Activated naive CD8-positive, alpha-beta T cell treated with anti-CD3 and anti-CD28 coated beads, Interleukin-2, amount 10 ng/mL, durations not matched to agents 7 days and 5 days (primary cell): ENCODE measurements at regions not wholly inside any gene's neighbourhood (a gene's known extent, or its start where the extent isn't known, plus 50 kb on each side); places are given as distances from the start of the nearest gene placed in this dataset.
"Not testable (repeated sequence)": the region's sequence is repeated elsewhere in the genome, so short reads cannot be mapped to it uniquely, and the experiment has no call there.

Experiments
- ATAC-seq: fragments of 150-1000 bp; cut with Tn5 transposase; one replicate; pipeline ENCODE4 v1.10.0; 2021; ENCODE audit warnings: low read depth, moderate library complexity
- POLR2A ChIA-PET: fragments of 350-600 bp; sonication (Branson Sonifier 250); formaldehyde crosslinking; loops from one replicate; lab custom pipeline; 2021; ENCODE audit warnings: antibody characterized with exemption; lab: Charles Lee
- DNase-seq: peaks from one replicate; pipeline ENCODE4 v3.0.0; 2021
- H3K27ac Mint-ChIP-seq: one replicate; pipeline ENCODE4 v1.8.0; 2022; ENCODE audit warnings: mild to moderate bottlenecking, mixed read lengths
- H3K27me3 Mint-ChIP-seq: one replicate; pipeline ENCODE4 v1.8.0; 2022; ENCODE audit warnings: mild to moderate bottlenecking, moderate library complexity, mixed read lengths
- H3K36me3 Mint-ChIP-seq: one replicate; pipeline ENCODE4 v1.8.0; 2021; ENCODE audit warnings: mild to moderate bottlenecking, mixed read lengths
- H3K4me1 Mint-ChIP-seq: one replicate; pipeline ENCODE4 v1.8.0; 2021; ENCODE audit warnings: mixed read lengths
- H3K4me3 Mint-ChIP-seq: one replicate; pipeline ENCODE4 v1.8.0; 2022; ENCODE audit warnings: mild to moderate bottlenecking, moderate library complexity, mixed read lengths
- H3K9me3 Mint-ChIP-seq: one replicate; pipeline ENCODE4 v1.8.0; 2021; ENCODE audit warnings: mixed read lengths

DNA sequence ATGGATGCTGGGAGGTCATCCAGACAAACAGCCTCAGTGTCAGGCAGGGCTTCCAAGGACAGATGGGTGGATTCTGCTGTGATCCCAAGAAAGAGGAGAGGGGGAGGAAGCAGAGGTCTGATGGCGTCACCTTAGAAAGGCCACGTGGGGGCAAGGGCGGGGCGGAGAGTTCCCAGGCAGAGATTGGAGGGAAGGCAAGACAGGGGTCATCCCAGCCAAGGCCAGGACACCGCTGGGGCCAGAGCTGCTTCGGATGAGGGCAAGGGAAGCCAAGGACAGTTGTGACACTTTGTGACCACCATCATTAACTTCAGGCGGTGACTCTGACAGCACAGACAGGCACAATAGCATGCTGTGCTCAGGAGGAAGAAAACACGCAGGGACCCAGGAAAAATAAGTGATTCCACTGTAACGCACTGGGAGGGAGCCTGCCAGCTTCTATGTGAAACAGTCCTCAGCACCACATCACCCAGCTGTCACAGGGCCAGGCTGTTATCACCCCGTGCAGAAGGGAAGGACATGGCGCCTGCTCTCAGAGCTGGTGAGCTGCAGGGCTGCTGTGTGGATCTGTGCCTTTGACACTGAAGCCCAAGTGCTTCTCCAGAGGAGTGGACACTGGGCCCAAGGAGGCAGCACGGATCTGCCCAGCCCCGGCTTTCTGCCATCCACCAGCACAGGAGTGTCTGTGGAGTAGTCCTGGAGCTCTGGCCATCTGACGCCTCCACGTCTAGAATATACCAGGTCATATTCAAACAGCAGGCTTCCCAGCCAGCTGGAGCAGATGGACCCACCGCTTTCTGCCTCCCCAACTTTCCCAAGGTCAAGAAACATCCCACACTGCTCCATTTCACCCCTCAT is 204.1 kb downstream of the NDUFA10 start:
- no peaks in the 10 kb centered on the region for H3K36me3 Mint-ChIP-seq
- DNase-seq = no peak
- ATAC-seq = no peak
- POLR2A ChIA-PET = no interaction called here
- no peak overlapping the region for H3K27ac Mint-ChIP-seq
- peaks cover 2% of the 10 kb centered on the region for H3K27me3 Mint-ChIP-seq
- no peak overlapping the region for H3K4me3 Mint-ChIP-seq
- H3K4me1 Mint-ChIP-seq = no peaks in the 10 kb centered on the region
- H3K9me3 Mint-ChIP-seq = no peaks in the 10 kb centered on the region

DNA sequence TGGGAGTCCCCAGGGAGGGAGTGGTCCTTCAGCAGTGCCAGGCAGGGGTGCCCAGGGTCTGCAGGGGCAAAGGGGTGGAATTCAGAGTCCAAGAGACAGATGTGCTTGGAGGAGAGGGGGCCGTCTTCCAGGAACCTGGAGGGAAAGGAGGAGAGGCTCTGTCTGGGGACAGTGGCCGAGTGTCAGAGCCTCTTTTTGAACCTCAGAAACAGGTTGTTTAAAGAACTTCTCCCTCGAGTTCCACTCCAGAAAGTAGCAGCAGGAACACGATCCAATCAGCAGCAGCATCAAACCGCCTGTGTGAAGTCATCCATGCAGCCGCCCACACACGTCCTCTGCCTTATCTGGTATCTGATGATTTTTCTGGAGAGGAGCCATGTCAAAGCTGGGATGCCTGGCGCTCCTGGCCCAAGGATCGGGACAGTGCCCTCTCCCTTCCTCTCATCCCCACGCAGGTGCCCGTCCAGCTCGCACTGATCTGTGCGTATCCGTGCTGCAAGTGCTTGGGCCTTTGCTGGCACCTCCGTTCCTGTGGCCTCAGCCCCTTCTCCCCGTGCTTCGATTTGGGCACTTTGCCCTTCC is 205.1 kb downstream of the NDUFA10 start:
- Mint-ChIP-seq H3K9me3 (no peaks in the 10 kb centered on the region), H3K4me3 (no peak overlapping the region), H3K36me3 (no peaks in the 10 kb centered on the region), H3K4me1 (no peaks in the 10 kb centered on the region), H3K27me3 (peaks cover 2% of the 10 kb centered on the region), H3K27ac (no peak overlapping the region)
- no peak for DNase-seq
- ATAC-seq = no peak
- POLR2A ChIA-PET = no interaction called here

DNA sequence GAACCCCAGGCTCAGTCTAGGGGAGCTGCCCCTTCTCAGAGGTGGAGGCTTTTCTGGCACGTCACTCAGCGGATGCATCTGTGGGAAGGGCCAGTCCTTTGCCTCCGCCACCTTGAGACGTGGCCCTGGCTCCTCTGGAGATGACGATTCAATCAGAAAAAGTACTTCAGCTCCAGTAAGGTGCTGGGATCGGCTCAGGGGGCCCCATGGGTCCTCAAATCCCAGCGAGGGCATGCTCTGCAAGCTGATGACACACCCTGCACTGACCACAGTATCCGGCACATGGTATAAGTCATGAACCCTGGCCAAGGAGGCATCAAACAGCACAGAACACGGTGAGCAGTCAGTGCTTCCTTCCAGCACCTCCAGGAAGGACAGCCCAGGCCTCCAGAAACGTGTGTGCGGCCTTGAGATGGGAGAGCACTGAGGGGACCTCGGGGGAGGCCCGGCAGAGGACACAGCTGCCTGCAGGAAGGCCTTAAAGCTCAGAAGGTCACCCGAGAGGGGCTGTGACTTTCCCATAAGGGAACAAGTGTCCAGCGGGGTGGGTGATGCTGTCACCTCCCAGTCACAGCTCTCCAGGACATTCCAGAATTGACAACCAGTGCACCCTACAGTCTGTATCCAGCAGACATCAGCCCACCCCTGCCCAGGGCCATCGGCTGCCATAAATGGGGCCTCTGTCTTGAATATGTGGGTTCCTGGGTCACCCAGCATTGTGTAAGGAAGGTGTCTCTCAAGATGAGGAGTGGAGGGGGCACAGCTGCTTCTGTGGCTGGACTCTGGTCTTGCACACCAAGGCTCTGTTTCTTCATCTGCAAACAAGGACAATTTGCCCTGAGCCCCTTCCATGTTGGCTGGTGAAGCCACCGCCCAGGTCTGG is 205.8 kb downstream of the NDUFA10 start:
- H3K4me3 Mint-ChIP-seq = no peak overlapping the region
- ATAC-seq = no peak

DNA sequence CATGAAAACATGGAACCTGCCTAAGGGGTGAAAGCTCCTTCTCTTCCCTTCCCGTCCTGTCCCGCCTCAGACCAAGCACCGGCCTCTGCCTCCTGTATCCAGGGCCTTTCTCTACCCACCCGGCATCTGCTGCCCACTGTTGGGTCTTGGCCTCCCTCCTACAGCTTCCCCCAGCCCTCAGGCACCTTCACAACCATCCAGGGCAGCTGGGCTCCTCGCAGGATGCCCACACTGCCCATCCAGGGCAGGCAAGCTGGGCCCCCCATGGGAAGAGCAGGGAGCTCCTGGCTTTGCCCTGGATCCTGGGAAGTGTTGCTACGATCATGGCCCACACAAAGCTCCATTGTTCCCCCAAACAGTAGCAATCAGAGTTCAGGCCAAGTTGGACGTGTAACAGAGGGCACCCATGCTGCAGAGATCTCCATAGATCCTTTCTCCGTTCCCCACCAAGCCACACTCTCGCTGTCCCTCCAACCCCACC is 206.6 kb downstream of the NDUFA10 start:
- Mint-ChIP-seq H3K4me3 (no peak overlapping the region), H3K4me1 (no peaks in the 10 kb centered on the region), H3K9me3 (no peaks in the 10 kb centered on the region), H3K36me3 (no peaks in the 10 kb centered on the region), H3K27ac (no peak overlapping the region), H3K27me3 (peaks cover 2% of the 10 kb centered on the region)
- DNase-seq (no peak), ATAC-seq (no peak)
- POLR2A ChIA-PET = no interaction called here

More for the DNA sequence above, 205.8 kb downstream of the NDUFA10 start:
- Mint-ChIP-seq H3K27ac (no peak overlapping the region), H3K4me1 (no peaks in the 10 kb centered on the region), H3K9me3 (no peaks in the 10 kb centered on the region), H3K27me3 (peaks cover 2% of the 10 kb centered on the region), H3K36me3 (no peaks in the 10 kb centered on the region)
- no peak for DNase-seq
- POLR2A ChIA-PET = no interaction called here

DNA sequence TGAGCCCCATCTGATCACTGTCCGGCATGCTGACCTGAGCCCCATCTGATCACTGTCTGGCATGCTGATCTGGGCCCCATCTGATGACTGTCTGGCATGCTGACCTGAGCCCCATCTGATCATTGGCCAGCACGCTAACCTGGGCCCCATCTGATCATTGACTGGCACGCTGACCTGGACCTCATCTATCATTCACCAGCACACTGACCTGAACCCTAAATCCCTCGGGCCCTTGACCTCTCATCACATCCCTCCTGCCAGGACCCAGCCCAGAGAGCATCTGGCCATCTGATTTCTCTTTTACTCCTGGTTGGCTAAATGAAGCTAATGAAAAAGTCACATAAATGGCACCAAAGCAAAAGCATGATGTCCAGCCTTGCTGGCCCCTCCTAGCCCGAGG is 207.1 kb downstream of the NDUFA10 start:
- no peak for ATAC-seq
- no peaks in the 10 kb centered on the region for H3K4me1 Mint-ChIP-seq
- POLR2A ChIA-PET = no interaction called here
- no peaks in the 10 kb centered on the region for H3K9me3 Mint-ChIP-seq
- no peaks in the 10 kb centered on the region for H3K36me3 Mint-ChIP-seq
- no peak overlapping the region for H3K4me3 Mint-ChIP-seq
- H3K27me3 Mint-ChIP-seq = peaks cover 2% of the 10 kb centered on the region
- no peak overlapping the region for H3K27ac Mint-ChIP-seq
- no peak for DNase-seq

DNA sequence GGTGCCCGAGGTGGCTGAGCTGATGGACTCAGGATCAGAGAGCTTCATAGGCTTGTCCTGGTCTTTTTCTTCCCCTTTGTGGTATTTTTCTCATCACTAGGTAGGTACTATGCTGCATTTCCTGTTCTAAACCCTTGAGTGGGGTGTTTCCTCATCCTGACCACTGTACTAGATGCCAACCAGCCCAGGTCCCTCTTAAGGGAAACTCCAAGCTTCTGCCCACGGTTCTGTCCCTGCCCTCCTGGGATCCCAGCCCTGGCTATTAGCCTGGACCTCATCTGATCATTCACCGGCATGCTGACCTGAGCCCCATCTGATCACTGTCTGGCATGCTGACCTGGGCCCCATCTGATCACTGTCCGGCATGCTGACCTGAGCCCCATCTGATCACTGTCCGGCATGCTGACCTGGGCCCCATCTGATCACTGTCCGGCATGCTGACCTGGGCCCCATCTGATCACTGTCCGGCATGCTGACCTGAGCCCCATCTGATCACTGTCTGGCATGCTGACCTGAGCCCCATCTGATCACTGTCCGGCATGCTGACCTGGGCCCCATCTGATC is 207.6 kb downstream of the NDUFA10 start:
- H3K27me3 Mint-ChIP-seq, H3K4me3 Mint-ChIP-seq, ATAC-seq, H3K36me3 Mint-ChIP-seq, H3K9me3 Mint-ChIP-seq, H3K4me1 Mint-ChIP-seq, POLR2A ChIA-PET, DNase-seq, H3K27ac Mint-ChIP-seq: not testable (repeated sequence)

DNA sequence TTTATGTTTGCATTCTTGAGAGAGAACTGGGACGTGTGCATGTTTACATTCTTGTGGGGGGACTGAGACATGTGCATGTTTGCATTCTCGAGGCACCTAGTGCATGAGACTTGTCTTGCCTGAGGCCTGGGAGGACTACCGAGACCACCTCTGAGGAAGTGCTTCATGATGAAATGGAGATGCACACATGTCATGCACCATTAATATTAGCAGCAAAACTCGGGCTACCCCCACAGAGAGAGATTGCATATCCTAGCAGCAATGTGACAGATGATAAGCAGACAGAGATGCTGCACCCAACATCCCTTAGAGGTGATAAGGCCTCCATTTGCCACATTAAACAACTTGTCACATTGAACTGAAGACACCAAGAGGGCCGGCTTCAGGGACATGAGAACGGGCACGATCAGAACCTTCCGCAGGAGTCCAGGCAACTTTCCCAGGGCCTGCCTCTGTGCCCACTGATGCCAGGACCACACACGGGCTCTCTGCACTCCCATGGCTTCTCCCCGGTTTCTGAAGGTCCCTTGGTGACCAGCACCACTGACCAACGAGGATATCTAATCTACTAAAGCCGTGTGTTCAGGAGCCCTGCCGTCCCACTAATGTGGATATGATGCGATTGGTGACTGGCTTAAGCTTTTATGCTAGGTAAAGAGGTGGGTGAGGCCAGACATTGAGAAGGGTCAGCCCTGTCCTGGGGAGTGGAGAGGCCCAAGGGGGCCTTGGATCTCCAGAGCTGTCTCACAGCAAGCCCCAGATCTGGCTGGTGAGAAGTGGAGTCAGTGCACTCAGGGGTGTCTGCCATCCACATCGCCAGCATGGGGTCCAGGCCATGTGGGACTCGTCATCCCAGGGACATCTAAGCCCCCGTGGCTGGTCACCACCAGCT is 208.3 kb downstream of the NDUFA10 start:
- Mint-ChIP-seq H3K36me3 (no peaks in the 10 kb centered on the region), H3K27me3 (peaks cover 2% of the 10 kb centered on the region), H3K9me3 (no peaks in the 10 kb centered on the region), H3K27ac (no peak overlapping the region), H3K4me1 (no peaks in the 10 kb centered on the region), H3K4me3 (no peak overlapping the region)
- POLR2A ChIA-PET = no interaction called here
- no peak for DNase-seq
- ATAC-seq = no peak

DNA sequence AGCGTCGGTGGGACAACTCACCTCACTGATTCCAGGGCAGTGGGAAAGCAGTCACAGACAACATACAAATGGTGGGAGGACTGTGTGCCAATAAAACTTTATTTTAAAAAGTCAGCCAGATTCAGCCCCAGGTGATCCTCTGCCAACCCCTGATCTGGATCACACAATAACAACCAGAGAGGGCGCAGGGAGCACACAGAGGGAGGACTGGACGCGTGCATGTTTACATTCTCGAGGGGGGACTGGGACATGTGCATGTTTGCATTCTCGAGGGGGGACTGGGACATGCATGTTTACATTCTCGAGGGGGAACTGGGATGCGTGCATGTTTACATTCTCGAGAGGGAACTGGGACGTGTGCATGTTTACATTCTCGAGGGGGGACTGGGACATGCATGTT is 209.5 kb downstream of the NDUFA10 start:
- DNase-seq = no peak
- Mint-ChIP-seq H3K4me1 (no peaks in the 10 kb centered on the region), H3K27ac (no peak overlapping the region), H3K27me3 (peaks cover 1% of the 10 kb centered on the region), H3K36me3 (no peaks in the 10 kb centered on the region), H3K9me3 (no peaks in the 10 kb centered on the region), H3K4me3 (no peak overlapping the region)
- POLR2A ChIA-PET = no interaction called here
- ATAC-seq = no peak

DNA sequence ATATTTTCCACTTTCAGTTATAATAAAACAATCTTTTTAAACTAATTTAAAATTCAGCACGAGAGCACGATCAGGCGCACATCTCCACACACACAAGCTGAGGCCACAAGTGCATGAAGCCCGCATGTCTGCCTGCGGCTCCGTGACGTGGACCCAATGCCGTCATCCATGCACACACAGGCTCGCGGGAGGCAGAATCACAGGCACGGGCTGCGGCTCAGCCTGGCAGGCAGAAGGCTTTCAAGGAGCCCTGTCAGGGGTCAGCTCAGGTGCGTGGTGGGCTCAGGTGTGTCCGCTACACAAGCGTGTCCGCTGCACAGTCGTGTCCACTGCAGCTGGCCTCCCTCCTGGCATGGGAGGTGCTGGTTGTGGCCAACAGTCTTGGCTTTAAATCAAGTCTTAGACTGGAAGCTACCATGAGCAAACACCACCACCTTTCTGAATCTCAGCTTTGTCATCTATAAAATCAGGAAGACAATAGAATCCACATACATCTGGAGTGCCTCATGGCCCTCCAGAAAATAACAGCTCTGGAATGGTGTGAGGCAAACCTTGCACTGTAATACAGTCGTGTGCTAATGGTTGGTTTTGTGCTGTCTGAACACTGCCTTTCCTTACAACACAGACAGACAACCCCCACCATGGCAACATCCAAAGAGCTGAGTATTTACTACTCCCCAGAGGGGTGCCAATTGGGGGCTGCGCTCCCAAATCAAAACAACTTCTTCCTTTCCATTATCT is 210.1 kb downstream of the NDUFA10 start:
- POLR2A ChIA-PET = no interaction called here
- no peaks in the 10 kb centered on the region for H3K36me3 Mint-ChIP-seq
- H3K27me3 Mint-ChIP-seq = no peaks in the 10 kb centered on the region
- no peaks in the 10 kb centered on the region for H3K4me1 Mint-ChIP-seq
- DNase-seq (peak; percentile 16), ATAC-seq (no peak)
- H3K27ac Mint-ChIP-seq = no peak overlapping the region
- no peak overlapping the region for H3K4me3 Mint-ChIP-seq
- H3K9me3 Mint-ChIP-seq = no peaks in the 10 kb centered on the region

DNA sequence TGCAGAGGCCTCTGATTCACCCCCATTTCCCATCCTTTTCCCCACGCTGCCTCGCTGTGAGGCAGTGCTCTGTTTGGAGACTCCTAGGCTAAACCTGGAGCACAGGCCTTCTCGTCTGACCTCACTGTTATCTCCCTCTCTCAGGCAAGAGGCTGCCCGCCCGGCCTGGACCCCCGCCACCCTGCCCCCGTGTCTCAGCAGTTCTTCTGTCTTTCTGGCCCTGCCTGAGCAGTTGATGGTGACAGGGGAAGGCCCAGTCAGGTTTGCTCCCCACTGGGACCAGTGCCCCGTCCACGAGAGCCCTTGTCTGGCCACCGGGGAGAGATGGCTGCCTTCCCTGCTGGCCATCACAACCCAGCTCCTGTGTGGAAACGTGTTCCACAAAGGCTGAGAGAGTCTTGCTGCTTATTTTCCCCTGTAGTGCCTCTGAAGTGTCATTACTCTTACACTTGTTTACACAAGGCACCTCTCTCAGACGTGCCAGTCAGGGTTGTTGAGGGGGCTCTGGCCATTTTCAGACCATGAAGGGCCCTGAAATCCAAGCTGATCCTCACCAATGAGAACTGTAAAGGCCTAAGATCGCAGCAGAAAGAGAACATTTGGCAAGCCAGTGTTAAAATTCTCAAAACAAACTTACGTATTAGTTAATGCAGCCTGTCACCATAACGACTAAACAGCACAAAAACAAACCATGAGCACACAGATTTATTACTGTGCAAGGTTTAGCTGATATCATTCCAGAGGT is 210.9 kb downstream of the NDUFA10 start:
- ATAC-seq (no peak), DNase-seq (peak; percentile 12)
- no peaks in the 10 kb centered on the region for H3K27me3 Mint-ChIP-seq
- no peak overlapping the region for H3K4me3 Mint-ChIP-seq
- no peaks in the 10 kb centered on the region for H3K9me3 Mint-ChIP-seq
- POLR2A ChIA-PET = no interaction called here
- H3K27ac Mint-ChIP-seq = no peak overlapping the region
- H3K4me1 Mint-ChIP-seq = no peaks in the 10 kb centered on the region
- H3K36me3 Mint-ChIP-seq = no peaks in the 10 kb centered on the region

DNA sequence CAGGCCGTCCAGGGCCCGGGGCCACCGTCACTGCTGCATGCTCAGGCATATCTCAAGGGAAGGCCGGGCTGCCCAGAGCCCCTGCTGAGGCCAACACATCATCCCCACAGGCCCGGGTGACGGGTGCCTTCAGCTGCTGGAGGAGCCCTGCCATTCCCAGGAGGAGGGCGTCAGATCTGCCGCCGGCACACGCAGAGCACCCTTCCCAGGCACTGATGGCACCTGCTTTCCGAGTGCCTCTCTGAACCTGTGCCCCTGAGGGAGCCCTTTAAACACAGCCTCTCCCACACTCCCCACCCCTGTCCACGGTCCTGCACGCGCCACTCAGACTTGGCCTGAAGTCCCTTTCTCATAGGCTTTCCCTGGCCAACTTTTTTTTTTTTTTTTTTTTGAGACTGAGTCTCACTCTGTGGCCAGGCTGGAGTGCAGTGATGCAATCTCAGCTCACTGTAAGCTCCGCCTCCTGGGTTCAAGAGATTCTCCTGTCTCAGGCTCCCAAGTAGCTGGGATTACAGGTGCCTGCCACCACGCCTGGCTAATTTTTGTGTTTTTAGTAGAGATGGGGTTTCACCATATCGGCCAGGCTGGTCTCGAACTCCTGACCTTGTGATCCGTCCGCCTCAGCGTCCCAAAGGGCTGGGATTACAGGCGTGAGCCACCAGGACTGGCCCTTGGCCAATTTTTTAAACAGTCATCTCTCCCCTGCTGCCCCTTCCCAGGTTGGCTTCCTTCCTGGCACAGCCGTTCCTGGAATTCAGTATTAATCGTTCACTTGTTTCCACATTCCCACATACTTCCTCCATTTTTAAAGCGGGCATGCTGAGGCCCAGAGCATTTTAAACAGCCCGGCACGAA is 211.7 kb downstream of the NDUFA10 start:
- no peaks in the 10 kb centered on the region for H3K27me3 Mint-ChIP-seq
- POLR2A ChIA-PET = no interaction called here
- H3K4me1 Mint-ChIP-seq = no peaks in the 10 kb centered on the region
- H3K4me3 Mint-ChIP-seq = no peak overlapping the region
- no peaks in the 10 kb centered on the region for H3K9me3 Mint-ChIP-seq
- no peaks in the 10 kb centered on the region for H3K36me3 Mint-ChIP-seq
- no peak overlapping the region for H3K27ac Mint-ChIP-seq
- DNase-seq = peak; percentile 14
- ATAC-seq = no peak
